PC-9 (cell line): ENCODE measurements at regions not wholly inside any gene's neighbourhood (a gene's known extent, or its start where the extent isn't known, plus 50 kb on each side); places are given as distances from the start of the nearest gene placed in this dataset.

Experiments used
- EZH2 ChIP-seq: fragments of 200-600 bp; sonication (generic); IDR thresholded peaks from 2 replicates; pipeline ENCODE4 v1.8.0; 2017; ENCODE audit warnings: antibody characterized with exemption, low read depth
- TF ChIP-seq, protein P1 (sequence below): fragments of 200-600 bp; sonication (generic); conservative IDR thresholded peaks from 2 replicates; pipeline ENCODE4 v1.6.1; 2017; ENCODE audit warnings: mixed run types, antibody characterized with exemption, mild to moderate bottlenecking, moderate library complexity

DNA sequence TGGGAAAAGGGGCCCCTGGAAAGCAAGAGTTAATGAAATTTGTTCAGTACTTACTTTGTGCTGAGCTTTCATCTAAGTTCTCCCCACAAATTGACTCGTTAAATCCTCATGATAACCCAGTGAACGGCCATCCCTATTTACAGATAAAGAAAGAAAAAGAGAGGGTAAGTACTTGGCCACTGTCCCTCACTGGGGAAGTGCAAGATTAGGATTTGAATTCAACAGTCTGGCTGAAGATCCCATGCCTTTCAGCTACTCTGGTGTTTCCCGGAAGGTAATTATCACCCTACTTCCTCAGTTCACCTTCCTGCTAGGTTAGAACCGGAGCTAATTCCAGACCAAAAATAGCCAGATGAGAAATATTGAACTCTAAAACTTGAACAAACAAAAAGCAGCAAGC is 269.2 kb upstream of the TLE4 start:
- TF ChIP-seq, protein P1, sequence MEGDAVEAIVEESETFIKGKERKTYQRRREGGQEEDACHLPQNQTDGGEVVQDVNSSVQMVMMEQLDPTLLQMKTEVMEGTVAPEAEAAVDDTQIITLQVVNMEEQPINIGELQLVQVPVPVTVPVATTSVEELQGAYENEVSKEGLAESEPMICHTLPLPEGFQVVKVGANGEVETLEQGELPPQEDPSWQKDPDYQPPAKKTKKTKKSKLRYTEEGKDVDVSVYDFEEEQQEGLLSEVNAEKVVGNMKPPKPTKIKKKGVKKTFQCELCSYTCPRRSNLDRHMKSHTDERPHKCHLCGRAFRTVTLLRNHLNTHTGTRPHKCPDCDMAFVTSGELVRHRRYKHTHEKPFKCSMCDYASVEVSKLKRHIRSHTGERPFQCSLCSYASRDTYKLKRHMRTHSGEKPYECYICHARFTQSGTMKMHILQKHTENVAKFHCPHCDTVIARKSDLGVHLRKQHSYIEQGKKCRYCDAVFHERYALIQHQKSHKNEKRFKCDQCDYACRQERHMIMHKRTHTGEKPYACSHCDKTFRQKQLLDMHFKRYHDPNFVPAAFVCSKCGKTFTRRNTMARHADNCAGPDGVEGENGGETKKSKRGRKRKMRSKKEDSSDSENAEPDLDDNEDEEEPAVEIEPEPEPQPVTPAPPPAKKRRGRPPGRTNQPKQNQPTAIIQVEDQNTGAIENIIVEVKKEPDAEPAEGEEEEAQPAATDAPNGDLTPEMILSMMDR = no peak
- TF ChIP-seq EZH2 = no peak
